ENCODE measurements at regions not wholly inside any gene's neighbourhood (a gene's known extent, or its start where the extent isn't known, plus 50 kb on each side); places are given as distances from the start of the nearest gene placed in this dataset.

GRCh38 chrX:9339603-9340491 is 125.0 kb upstream of the TBL1X start:
- H3K4me3 ChIP-seq = peak overlapping the region in 1 of 8 donors; percentile 58
- WGBS, 5 donors = 48 to 54% (median 51%) methylated on average over 8 to 13 of the region's 13 CpGs
- intact Hi-C loops (cut with DNase I; ENCODE audit: low total_unique reads) = loop anchor here (5.0 kb wide), 1 partner anchor 122 kb away; no protein-coding TSS in a partner anchor
- H3K4me1 ChIP-seq = peaks cover 14 to 53% (median 24%) of the 10 kb centered on the region in 6 donors
- no peak for TF ChIP-seq POLR2A (IDR thresholded peaks at IDR 0.05)
- peak in 1 of 3 donors; percentile 7 for TF ChIP-seq POLR2AphosphoS5 (IDR thresholded peaks at IDR 0.05)
- peak overlapping the region in 7 of 8 donors; percentile 85 to 94 (median 91) for H3K27ac ChIP-seq
- no peaks in the 10 kb centered on the region for H3K36me3 ChIP-seq
- H3K9me3 ChIP-seq = no peaks in the 10 kb centered on the region
- no peaks in the 10 kb centered on the region for H3K27me3 ChIP-seq (replicated peaks in 1 of 7)
- peak; percentile 83 for DNase-seq

GRCh38 chrX:9340598-9341290 is 124.1 kb upstream of the TBL1X start:
- 18 to 33% (median 28%) methylated on average over 11 to 16 of the region's 16 CpGs for WGBS, 5 donors
- Histone ChIP-seq H3K27ac (peak overlapping the region; percentile 84 to 94 (median 90)), H3K4me1 (peaks cover 14 to 52% (median 24%) of the 10 kb centered on the region in 6 donors), H3K9me3 (no peaks in the 10 kb centered on the region), H3K36me3 (no peaks in the 10 kb centered on the region), H3K4me3 (peak overlapping the region in 4 of 8 donors; percentile 1 to 58 (median 26)), H3K27me3 (replicated peaks in 1 of 7) (no peaks in the 10 kb centered on the region)
- intact Hi-C loops (cut with DNase I; ENCODE audit: low total_unique reads) = loop anchor here (5.0 kb wide), 1 partner anchor 122 kb away; no protein-coding TSS in a partner anchor
- TF ChIP-seq POLR2A (IDR thresholded peaks at IDR 0.05) (no peak), CTCF (IDR thresholded peaks at IDR 0.05 in 8 of 11, conservative IDR thresholded peaks at IDR 0.05 in 3 of 11) (no peak), POLR2AphosphoS5 (IDR thresholded peaks at IDR 0.05) (peak in 1 of 3 donors; percentile 12)
- DNase-seq = peak; percentile 86

GRCh38 chrX:9341291-9342201 is 123.3 kb upstream of the TBL1X start:
- DNase-seq = peak; percentile 94
- Histone ChIP-seq H3K9me3 (no peaks in the 10 kb centered on the region), H3K27me3 (replicated peaks in 1 of 7) (no peaks in the 10 kb centered on the region), H3K4me3 (peak overlapping the region in 5 of 8 donors; percentile 1 to 58 (median 22)), H3K27ac (peak overlapping the region; percentile 84 to 94 (median 90)), H3K36me3 (no peaks in the 10 kb centered on the region), H3K4me1 (peaks cover 14 to 44% (median 24%) of the 10 kb centered on the region in 6 donors)
- TF ChIP-seq POLR2AphosphoS5 (IDR thresholded peaks at IDR 0.05) = no peak
- TF ChIP-seq CTCF (IDR thresholded peaks at IDR 0.05 in 8 of 11, conservative IDR thresholded peaks at IDR 0.05 in 3 of 11) = no peak
- TF ChIP-seq POLR2A (IDR thresholded peaks at IDR 0.05) = no peak
- intact Hi-C loops (cut with DNase I; ENCODE audit: low total_unique reads) = loop anchor here (5.0 kb wide), 1 partner anchor 121 kb away; no protein-coding TSS in a partner anchor
- 3 to 15% (median 6%) methylated on average over 15 of the region's 15 CpGs for WGBS, 5 donors

GRCh38 chrX:9342561-9343051 is 122.3 kb upstream of the TBL1X start:
- H3K4me1 ChIP-seq = peaks cover 14 to 36% (median 24%) of the 10 kb centered on the region in 6 donors
- peak; percentile 93 for DNase-seq
- H3K9me3 ChIP-seq = no peaks in the 10 kb centered on the region
- intact Hi-C loops (cut with DNase I; ENCODE audit: low total_unique reads) = loop anchor here (5.0 kb wide), 1 partner anchor 120 kb away; no protein-coding TSS in a partner anchor
- H3K4me3 ChIP-seq = peak overlapping the region in 1 of 8 donors; percentile 58
- peak overlapping the region in 5 of 8 donors; percentile 20 to 94 (median 93) for H3K27ac ChIP-seq
- no peak for TF ChIP-seq CTCF (IDR thresholded peaks at IDR 0.05 in 8 of 11, conservative IDR thresholded peaks at IDR 0.05 in 3 of 11)
- TF ChIP-seq POLR2AphosphoS5 (IDR thresholded peaks at IDR 0.05) = peak; percentile 26 to 50 (median 38)
- H3K27me3 ChIP-seq (replicated peaks in 1 of 7) = no peaks in the 10 kb centered on the region
- WGBS, 5 donors = 2 to 14% (median 3%) methylated on average over 22 to 25 of the region's 25 CpGs
- H3K36me3 ChIP-seq = no peaks in the 10 kb centered on the region
